Natural killer cell (primary cell): ENCODE measurements at regions not wholly inside any gene's neighbourhood (a gene's known extent, or its start where the extent isn't known, plus 50 kb on each side); places are given as distances from the start of the nearest gene placed in this dataset.

Experiments used
- ATAC-seq, 3 donors: fragments of 150-1000 bp in 2 of 3; fragments of 200-7000 bp in 1 of 3; cut with Tn5 transposase; 1 replicate in 1 of 3; 2 replicates in 2 of 3; pipeline ENCODE4 v1.10.0; 2021; ENCODE audit warnings: mild to moderate bottlenecking in 2 of 3, moderate library complexity in 2 of 3
- DNase-seq, 2 donors: peaks; one replicate each; pipeline versions ENCODE4 v3.0.0 to v3.0.0-alpha.2; 2013 to 2021; ENCODE audit warnings: mixed read lengths in 1 of 2
- H3K27ac ChIP-seq: one replicate; pipeline ENCODE4 v1.5.1; 2013; ENCODE audit warnings: mild to moderate bottlenecking, low read length
- H3K27me3 ChIP-seq: one replicate; pipeline ENCODE4 v1.6.1; 2013; ENCODE audit warnings: low read length; ENCODE audit not compliant: control insufficient read depth, insufficient read depth
- H3K36me3 ChIP-seq: one replicate; pipeline ENCODE4 v1.6.1; 2013; ENCODE audit warnings: low read length; ENCODE audit not compliant: control insufficient read depth, insufficient read depth
- H3K4me1 ChIP-seq: one replicate; pipeline ENCODE4 v1.6.1; 2013; ENCODE audit warnings: low read length; ENCODE audit not compliant: control insufficient read depth, insufficient read depth
- H3K4me3 ChIP-seq: one replicate; pipeline ENCODE4 v1.5.1; 2013; ENCODE audit warnings: low read length
- H3K9me3 ChIP-seq: one replicate; pipeline ENCODE4 v1.6.1; 2013; ENCODE audit warnings: low read length; ENCODE audit not compliant: control insufficient read depth, insufficient read depth
- H3K27ac Mint-ChIP-seq, 2 donors: one replicate each; pipeline ENCODE4 v1.8.0; 2022; ENCODE audit warnings: mild to moderate bottlenecking in 2 of 2, mixed read lengths in 2 of 2, moderate library complexity in 1 of 2
- H3K27me3 Mint-ChIP-seq, 2 donors: one replicate each; pipeline ENCODE4 v1.8.0; 2022; ENCODE audit warnings: low read depth in 2 of 2, mixed read lengths in 2 of 2
- H3K36me3 Mint-ChIP-seq: one replicate; pipeline ENCODE4 v1.8.0; 2022; ENCODE audit warnings: mixed read lengths
- H3K4me1 Mint-ChIP-seq, 2 donors: one replicate each; pipeline ENCODE4 v1.8.0; 2022; ENCODE audit warnings: mixed read lengths in 2 of 2
- H3K4me3 Mint-ChIP-seq: one replicate; pipeline ENCODE4 v1.8.0; 2022; ENCODE audit warnings: mild to moderate bottlenecking, moderate library complexity, mixed read lengths
- H3K9me3 Mint-ChIP-seq, 2 donors: one replicate each; pipeline ENCODE4 v1.8.0; 2022; ENCODE audit warnings: mixed read lengths in 2 of 2
- WGBS: methylation state at CpG from one replicate; pipeline ENCODE4 v1.1.7; 2013; ENCODE audit warnings: missing lambda C conversion rate; ENCODE audit not compliant: insufficient coverage; 5-methylcytosine and 5-hydroxymethylcytosine counted together
- intact Hi-C: fragments of 100-400 bp; cut with micrococcal nuclease; formaldehyde crosslinking; loops from one replicate; pipeline ENCODE4 v1.14.2; 2022
- TF ChIP-seq, protein P1 (sequence below): fragments of 200-600 bp; IDR thresholded peaks from one replicate; pipeline ENCODE4 v1.8.0; 2022; ENCODE audit warnings: antibody characterized with exemption

DNA sequence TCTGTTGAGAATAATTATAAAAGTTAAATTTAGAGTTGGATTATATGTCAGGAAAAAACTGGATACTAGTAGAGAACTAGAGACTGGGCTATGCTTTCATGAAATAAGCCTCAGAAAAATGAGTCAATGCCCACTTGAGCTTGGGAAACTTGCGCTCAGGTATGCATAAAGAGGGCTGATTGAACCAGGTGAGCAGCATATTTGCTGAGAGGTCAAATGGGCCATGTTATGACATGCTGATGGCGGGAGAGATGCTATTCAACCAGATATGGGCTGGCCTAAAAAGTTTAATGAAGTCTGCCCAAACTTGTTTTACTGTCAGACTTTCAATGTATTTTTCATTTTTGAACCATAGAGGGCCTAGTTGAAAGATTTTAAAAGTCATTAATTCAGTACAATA is 837.6 kb upstream of the GHITM start:
- H3K36me3 ChIP-seq, result no peaks in the 10 kb centered on the region
- Mint-ChIP-seq H3K4me3 (no peak overlapping the region), H3K4me1 (no peaks in the 10 kb centered on the region), H3K27ac (no peak overlapping the region), H3K27me3 (no peaks in the 10 kb centered on the region), H3K9me3 (peaks cover 7 to 15% of the 10 kb centered on the region in 2 donors), H3K36me3 (no peaks in the 10 kb centered on the region)
- no peak overlapping the region for H3K27ac ChIP-seq
- H3K4me1 ChIP-seq, result no peaks in the 10 kb centered on the region
- no peaks in the 10 kb centered on the region for H3K27me3 ChIP-seq
- TF ChIP-seq, protein P1, sequence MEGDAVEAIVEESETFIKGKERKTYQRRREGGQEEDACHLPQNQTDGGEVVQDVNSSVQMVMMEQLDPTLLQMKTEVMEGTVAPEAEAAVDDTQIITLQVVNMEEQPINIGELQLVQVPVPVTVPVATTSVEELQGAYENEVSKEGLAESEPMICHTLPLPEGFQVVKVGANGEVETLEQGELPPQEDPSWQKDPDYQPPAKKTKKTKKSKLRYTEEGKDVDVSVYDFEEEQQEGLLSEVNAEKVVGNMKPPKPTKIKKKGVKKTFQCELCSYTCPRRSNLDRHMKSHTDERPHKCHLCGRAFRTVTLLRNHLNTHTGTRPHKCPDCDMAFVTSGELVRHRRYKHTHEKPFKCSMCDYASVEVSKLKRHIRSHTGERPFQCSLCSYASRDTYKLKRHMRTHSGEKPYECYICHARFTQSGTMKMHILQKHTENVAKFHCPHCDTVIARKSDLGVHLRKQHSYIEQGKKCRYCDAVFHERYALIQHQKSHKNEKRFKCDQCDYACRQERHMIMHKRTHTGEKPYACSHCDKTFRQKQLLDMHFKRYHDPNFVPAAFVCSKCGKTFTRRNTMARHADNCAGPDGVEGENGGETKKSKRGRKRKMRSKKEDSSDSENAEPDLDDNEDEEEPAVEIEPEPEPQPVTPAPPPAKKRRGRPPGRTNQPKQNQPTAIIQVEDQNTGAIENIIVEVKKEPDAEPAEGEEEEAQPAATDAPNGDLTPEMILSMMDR, result no peak
- no peak overlapping the region for H3K4me3 ChIP-seq
- H3K9me3 ChIP-seq, result no peaks in the 10 kb centered on the region
- DNase-seq (no peak), ATAC-seq (no peak)
- intact Hi-C loops, result no loop called here
- 84% methylated on average over 2 of the region's 2 CpGs for WGBS

DNA sequence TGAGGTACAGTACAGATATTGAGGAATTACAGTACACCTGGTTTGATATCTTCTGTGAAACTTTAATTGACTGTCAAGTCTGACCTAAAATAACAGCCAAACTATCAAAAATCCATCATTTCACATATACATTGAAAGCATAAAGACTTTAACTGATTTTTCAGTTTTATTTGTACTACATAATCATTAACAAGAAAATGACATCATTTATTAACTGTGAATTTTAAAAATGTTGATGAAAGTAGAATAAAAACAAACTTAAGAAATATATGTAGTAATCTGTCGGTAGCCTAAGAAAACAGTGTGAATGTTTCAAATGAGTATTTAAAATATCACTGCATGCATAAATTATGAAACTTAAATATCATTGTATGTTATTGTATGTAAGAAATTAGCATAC is 836.7 kb upstream of the GHITM start:
- no peak overlapping the region for H3K4me3 ChIP-seq
- TF ChIP-seq, protein P1, result no peak
- Mint-ChIP-seq H3K4me3 (no peak overlapping the region), H3K36me3 (no peaks in the 10 kb centered on the region), H3K9me3 (peaks cover 9 to 14% of the 10 kb centered on the region in 2 donors), H3K27ac (no peak overlapping the region), H3K27me3 (no peaks in the 10 kb centered on the region), H3K4me1 (no peaks in the 10 kb centered on the region)
- no peaks in the 10 kb centered on the region for H3K36me3 ChIP-seq
- no CpG with 5 or more reads among the region's 1 CpG for WGBS
- no peaks in the 10 kb centered on the region for H3K27me3 ChIP-seq
- H3K9me3 ChIP-seq, result no peaks in the 10 kb centered on the region
- H3K4me1 ChIP-seq, result no peaks in the 10 kb centered on the region
- no peak overlapping the region for H3K27ac ChIP-seq
- intact Hi-C loops, result no loop called here
- no peak for ATAC-seq
- no peak for DNase-seq

DNA sequence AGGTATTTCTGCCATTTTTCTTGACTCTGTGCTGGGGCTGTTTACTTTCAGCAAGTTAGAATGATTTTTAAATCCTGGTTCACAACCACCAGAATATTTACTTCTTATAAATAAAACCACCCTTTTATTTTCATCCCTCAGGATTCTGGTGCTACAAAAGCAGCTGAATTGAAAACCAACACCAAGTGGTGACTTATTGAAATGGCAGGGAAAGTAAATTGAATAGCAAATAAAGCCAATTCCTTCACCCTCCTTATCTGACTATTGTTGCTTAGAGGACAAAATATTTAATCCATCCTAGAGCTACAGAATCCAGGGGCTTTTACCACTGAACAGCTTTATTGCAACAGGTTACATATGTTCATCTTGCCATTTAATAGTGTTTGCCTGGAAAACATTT is 828.6 kb upstream of the GHITM start:
- H3K27ac Mint-ChIP-seq, result no peak overlapping the region
- intact Hi-C loops, result no loop called here
- ATAC-seq, result no peak
- no peaks in the 10 kb centered on the region for H3K4me1 Mint-ChIP-seq
- TF ChIP-seq, protein P1, result no peak
- no peak overlapping the region for H3K4me3 ChIP-seq
- peaks cover 2% of the 10 kb centered on the region for H3K36me3 Mint-ChIP-seq
- H3K4me3 Mint-ChIP-seq, result no peak overlapping the region
- H3K9me3 Mint-ChIP-seq, result peaks cover 17 to 19% of the 10 kb centered on the region in 2 donors
- H3K27me3 ChIP-seq, result no peaks in the 10 kb centered on the region
- H3K9me3 ChIP-seq, result peaks cover 2% of the 10 kb centered on the region
- no peaks in the 10 kb centered on the region for H3K27me3 Mint-ChIP-seq
- H3K27ac ChIP-seq, result no peak overlapping the region
- DNase-seq, result no peak
- H3K36me3 ChIP-seq, result no peaks in the 10 kb centered on the region
- H3K4me1 ChIP-seq, result no peaks in the 10 kb centered on the region

DNA sequence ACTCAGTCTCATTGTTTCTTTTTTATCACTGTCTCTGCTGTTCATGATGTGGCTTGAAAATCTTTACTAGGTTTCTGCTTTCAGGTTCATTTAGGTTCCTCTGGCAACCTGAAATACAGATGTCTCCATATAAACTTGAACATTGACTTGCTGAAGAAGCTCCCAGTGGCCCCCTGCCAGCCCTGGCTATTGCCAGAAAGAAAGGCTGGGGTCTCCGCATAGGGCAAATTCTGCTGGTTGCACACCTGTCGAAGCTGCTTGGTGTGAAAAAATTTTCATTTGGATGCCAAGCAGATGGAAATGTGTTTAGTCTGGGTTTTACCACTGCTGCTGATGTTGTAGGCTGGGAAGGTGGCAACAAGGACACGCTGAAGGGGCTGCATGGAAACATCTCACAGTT is 826.7 kb upstream of the GHITM start:
- Histone ChIP-seq H3K4me3 (no peak overlapping the region), H3K9me3 (peaks cover 11% of the 10 kb centered on the region), H3K27me3 (no peaks in the 10 kb centered on the region), H3K4me1 (no peaks in the 10 kb centered on the region), H3K27ac (no peak overlapping the region), H3K36me3 (no peaks in the 10 kb centered on the region)
- Mint-ChIP-seq H3K27ac (no peak overlapping the region), H3K4me3 (no peak overlapping the region), H3K36me3 (peaks cover 11% of the 10 kb centered on the region), H3K4me1 (no peaks in the 10 kb centered on the region), H3K9me3 (peaks cover 12 to 18% of the 10 kb centered on the region in 2 donors), H3K27me3 (no peaks in the 10 kb centered on the region)
- WGBS, result 86% methylated on average over 3 of the region's 3 CpGs
- ATAC-seq (no peak), DNase-seq (no peak)
- intact Hi-C loops, result no loop called here
- TF ChIP-seq, protein P1, result no peak
